GM12878 (cell line): ENCODE measurements at regions not wholly inside any gene's neighbourhood (a gene's known extent, or its start where the extent isn't known, plus 50 kb on each side); places are given as distances from the start of the nearest gene placed in this dataset.

Experiments used
- ATAC-seq: fragments of 200-7000 bp; cut with Tn5 transposase; 3 replicates; pipeline ENCODE4 v1.9.1; 2020; ENCODE audit warnings: mild to moderate bottlenecking, moderate library complexity
- BruUV-seq: library from RNA; stranded (reverse); fragments of 400-500 nt; replicated peaks from 2 replicates; lab custom pipeline; 2021; lab: Mats Ljungman, UMichigan
- CTCF ChIA-PET: fragments of 300-600 bp; sonication (Branson Sonifier 250); formaldehyde crosslinking; extraction: SDS; loops from one replicate; lab custom pipeline; 2021; ENCODE audit warnings: inconsistent platforms; lab: Yijun Ruan, JAX
- POLR2A ChIA-PET: fragments of 350-600 bp; formaldehyde crosslinking; extraction: SDS; loops from one replicate; lab custom pipeline; 2021; ENCODE audit warnings: inconsistent platforms; lab: Charles Lee
- RAD21 ChIA-PET: fragments of 300-600 bp; sonication (Branson Sonifier 250); formaldehyde crosslinking; loops from one replicate; lab custom pipeline; 2023; ENCODE audit warnings: antibody characterized with exemption; ENCODE audit not compliant: unreplicated experiment; lab: Charles Lee
- SMC1A ChIA-PET: fragments of 300-600 bp; sonication (Branson Sonifier 250); formaldehyde crosslinking; loops from one replicate; lab custom pipeline; 2023; ENCODE audit not compliant: unreplicated experiment, uncharacterized antibody; lab: Charles Lee
- DNase-seq: peaks from one replicate; pipeline ENCODE4 v3.0.0-alpha.2; 2011; ENCODE audit warnings: low read depth, low spot score
- FAIRE-seq: peaks from 3 replicates; lab custom pipeline; 2011; peaks lifted over from hg19 to GRCh38; lab: Jason Lieb, UNC
- H2AFZ ChIP-seq: 2 replicates; pipeline ENCODE4 v1.6.0; 2011; ENCODE audit warnings: low read depth, low read length, control low read depth; ENCODE audit not compliant: control insufficient read depth
- H3K27ac ChIP-seq: 2 replicates; pipeline ENCODE4 v1.5.1; 2011; ENCODE audit warnings: control low read depth; ENCODE audit not compliant: control insufficient read depth, insufficient read depth
- H3K27me3 ChIP-seq, 2 experiments: replicated peaks in 1 of 2; 2 replicates each; pipeline versions ENCODE4 v1.6.0 to v1.6.1; 2011; ENCODE audit warnings: low read length in 1 of 2; ENCODE audit not compliant: control insufficient read depth in 2 of 2, insufficient read depth in 2 of 2
- H3K36me3 ChIP-seq, 2 experiments: 2 replicates each; pipeline ENCODE4 v1.5.1; 2011; ENCODE audit warnings: low read length in 1 of 2; ENCODE audit not compliant: control insufficient read depth in 2 of 2, insufficient read depth in 2 of 2
- H3K4me1 ChIP-seq: 2 replicates; pipeline ENCODE4 v1.6.1; 2011; ENCODE audit warnings: mild to moderate bottlenecking, low read length, moderate library complexity, mixed read lengths; ENCODE audit not compliant: control insufficient read depth, insufficient read depth
- H3K4me2 ChIP-seq: 2 replicates; pipeline ENCODE4 v1.6.0; 2011; ENCODE audit warnings: control low read depth; ENCODE audit not compliant: control insufficient read depth, insufficient read depth
- H3K4me3 ChIP-seq: fragments of 200-600 bp; sonication (generic); 2 replicates; pipeline ENCODE4 v1.5.1; 2016
- H3K79me2 ChIP-seq: 2 replicates; pipeline ENCODE4 v1.6.0; 2011; ENCODE audit warnings: low read length; ENCODE audit not compliant: control insufficient read depth, insufficient read depth
- H3K9ac ChIP-seq: 2 replicates; pipeline ENCODE4 v1.8.0; 2011; ENCODE audit warnings: low read length, control low read depth, mixed read lengths; ENCODE audit not compliant: control insufficient read depth, insufficient read depth
- H3K9me3 ChIP-seq: replicated peaks from 3 replicates; pipeline ENCODE4 v1.5.1; 2011; ENCODE audit warnings: mild to moderate bottlenecking, low read length; ENCODE audit not compliant: control insufficient read depth, insufficient read depth
- H4K20me1 ChIP-seq: 2 replicates; pipeline ENCODE4 v1.6.0; 2011; ENCODE audit not compliant: control insufficient read depth, insufficient read depth
- BCL11A ChIP-seq: IDR thresholded peaks from 2 replicates; pipeline ENCODE4 v1.6.1; 2011; ENCODE audit warnings: low read depth, low read length
- CEBPB ChIP-seq, 2 experiments: fragments of 150-350 bp in 1 of 2; IDR thresholded peaks; 2 replicates each; pipeline ENCODE4 v1.6.1; 2012 to 2014; ENCODE audit warnings: low read depth in 2 of 2, low read length in 2 of 2, borderline replicate concordance in 1 of 2, inconsistent platforms in 1 of 2
- CHD1 ChIP-seq: IDR thresholded peaks from 2 replicates; pipeline ENCODE4 v1.6.1; 2012; ENCODE audit warnings: low read depth, low read length, improper control_type of control experiment
- GABPA ChIP-seq: IDR thresholded peaks from 2 replicates; pipeline ENCODE4 v1.6.1; 2014; ENCODE audit warnings: antibody characterized with exemption, low read depth, mild to moderate bottlenecking, inconsistent platforms
- IRF4 ChIP-seq: IDR thresholded peaks from 2 replicates; pipeline ENCODE4 v1.6.1; 2011; ENCODE audit warnings: low read depth, low read length
- NFYB ChIP-seq: IDR thresholded peaks from 2 replicates; pipeline ENCODE4 v1.6.1; 2011; ENCODE audit warnings: low read depth, mild to moderate bottlenecking, low read length, improper control_type of control experiment, moderate library complexity; ENCODE audit not compliant: insufficient read depth
- RFX5 ChIP-seq: IDR thresholded peaks from 2 replicates; pipeline ENCODE4 v1.6.1; 2011; ENCODE audit warnings: low read depth, low read length, improper control_type of control experiment
- SIN3A ChIP-seq: IDR thresholded peaks from 2 replicates; pipeline ENCODE4 v1.6.1; 2012; ENCODE audit warnings: low read depth, low read length, improper control_type of control experiment
- SIX5 ChIP-seq: IDR thresholded peaks from 2 replicates; pipeline ENCODE4 v1.6.1; 2011; ENCODE audit warnings: mild to moderate bottlenecking, low read depth, low read length, moderate library complexity; ENCODE audit not compliant: severe bottlenecking
- SMAD1 ChIP-seq: fragments of 450-650 bp; IDR thresholded peaks from 2 replicates; pipeline ENCODE4 v1.6.1; 2018; ENCODE audit warnings: mild to moderate bottlenecking, low read depth; ENCODE audit not compliant: partially characterized antibody
- SMAD5 ChIP-seq: IDR thresholded peaks from 2 replicates; pipeline ENCODE4 v1.6.1; 2016; ENCODE audit warnings: antibody characterized with exemption, low read depth
- SUPT20H ChIP-seq: IDR thresholded peaks from 2 replicates; pipeline ENCODE4 v1.6.1; 2011; ENCODE audit warnings: low read depth, mild to moderate bottlenecking, low read length, moderate library complexity, borderline replicate concordance; ENCODE audit not compliant: control insufficient read depth
- TCF7 ChIP-seq: IDR thresholded peaks from 2 replicates; pipeline ENCODE4 v1.6.1; 2014; ENCODE audit warnings: antibody characterized with exemption, borderline replicate concordance
- ZNF24 ChIP-seq: fragments of 450-650 bp; IDR thresholded peaks from 2 replicates; pipeline ENCODE4 v1.6.1; 2017; ENCODE audit warnings: antibody characterized with exemption, mild to moderate bottlenecking
- WGBS: methylation state at CpG from one replicate; pipeline ENCODE4 v1.1.6; 2016; ENCODE audit warnings: low lambda C conversion rate; ENCODE audit not compliant: insufficient replicate concordance, insufficient coverage; ENCODE audit errors: missing lambda C conversion rate; 5-methylcytosine and 5-hydroxymethylcytosine counted together
- in situ Hi-C: fragments of 300-500 bp; cut with MboI; formaldehyde crosslinking; loops from 9 replicates; pipeline ENCODE4 v1.14.3; 2018; ENCODE audit warnings: mixed read lengths
- intact Hi-C: fragments of 100-400 bp; cut with micrococcal nuclease; formaldehyde crosslinking; loops from one replicate; pipeline ENCODE4 v1.14.2; 2022; ENCODE audit not compliant: unreplicated experiment
- TF ChIP-seq, protein P1 (sequence below): IDR thresholded peaks from 2 replicates; pipeline ENCODE4 v1.6.1; 2012; ENCODE audit warnings: low read depth, low read length, improper control_type of control experiment
- TF ChIP-seq, protein P2 (sequence below), 3 experiments: IDR thresholded peaks in 2 of 3; conservative IDR thresholded peaks in 1 of 3; 2 replicates each; pipeline ENCODE4 v1.5.1; 2011; ENCODE audit warnings: low read depth in 3 of 3, low read length in 3 of 3, mild to moderate bottlenecking in 3 of 3, control low read depth in 2 of 3, moderate library complexity in 2 of 3, inconsistent platforms in 1 of 3, mixed read lengths in 1 of 3; ENCODE audit not compliant: control insufficient read depth in 2 of 3, insufficient read depth in 1 of 3; ENCODE audit errors: extremely low read depth in 1 of 3

DNA sequence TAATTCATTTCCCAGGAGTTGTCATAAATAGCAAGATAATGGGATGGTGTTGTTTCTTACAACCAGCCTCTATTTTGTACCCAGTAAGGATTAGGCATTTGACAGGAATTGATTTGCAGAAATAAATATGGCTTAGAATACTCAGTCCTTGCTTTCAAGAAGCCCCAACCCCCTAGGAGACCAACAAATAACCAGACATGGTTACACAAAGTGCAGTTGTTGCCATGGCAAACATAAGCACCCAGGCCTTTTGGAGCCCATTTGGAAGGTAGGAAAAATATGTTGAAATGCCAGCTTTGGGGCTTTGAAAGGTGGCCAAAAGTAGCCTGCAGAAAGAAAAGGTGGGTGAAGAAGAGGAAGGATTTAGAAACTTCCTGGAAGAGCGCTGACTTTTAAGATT is 397.5 kb downstream of the CDC14C start:
- no peaks in the 10 kb centered on the region for H3K9me3 ChIP-seq
- RAD21 ChIA-PET: no interaction called here
- intact Hi-C loops: loop anchor here (5.0 kb wide), 1 partner anchor 320 kb away; no protein-coding TSS in a partner anchor
- H3K4me3 ChIP-seq: no peak overlapping the region
- H3K4me2 ChIP-seq: no peak overlapping the region
- H2AFZ ChIP-seq: no peak overlapping the region
- FAIRE-seq: no peak
- SMC1A ChIA-PET: interaction anchor here (0.6 kb wide), 1 partner anchor 501 kb away, joined by 3 read pairs; no protein-coding TSS in a partner anchor
- H3K9ac ChIP-seq: no peak overlapping the region
- no peak for ATAC-seq
- no peak for DNase-seq
- TF ChIP-seq SMAD5: no peak
- TF ChIP-seq RFX5: no peak
- TF ChIP-seq IRF4: no peak
- TF ChIP-seq, all 136 proteins: peak for 0
- H3K27me3 ChIP-seq: no peaks in the 10 kb centered on the region
- no peak overlapping the region for H3K27ac ChIP-seq
- CTCF ChIA-PET: interaction anchor here (1.0 kb wide), 1 partner anchor 13 kb away, joined by 3 read pairs; no protein-coding TSS in a partner anchor
- BruUV-seq: no TSS peak
- POLR2A ChIA-PET: no interaction called here
- no peaks in the 10 kb centered on the region for H4K20me1 ChIP-seq
- WGBS: 86% methylated on average over 1 of the region's 1 CpG
- H3K4me1 ChIP-seq: peaks cover 4% of the 10 kb centered on the region
- H3K79me2 ChIP-seq: no peaks in the 10 kb centered on the region
- H3K36me3 ChIP-seq: no peaks in the 10 kb centered on the region
- in situ Hi-C loops: no loop called here

DNA sequence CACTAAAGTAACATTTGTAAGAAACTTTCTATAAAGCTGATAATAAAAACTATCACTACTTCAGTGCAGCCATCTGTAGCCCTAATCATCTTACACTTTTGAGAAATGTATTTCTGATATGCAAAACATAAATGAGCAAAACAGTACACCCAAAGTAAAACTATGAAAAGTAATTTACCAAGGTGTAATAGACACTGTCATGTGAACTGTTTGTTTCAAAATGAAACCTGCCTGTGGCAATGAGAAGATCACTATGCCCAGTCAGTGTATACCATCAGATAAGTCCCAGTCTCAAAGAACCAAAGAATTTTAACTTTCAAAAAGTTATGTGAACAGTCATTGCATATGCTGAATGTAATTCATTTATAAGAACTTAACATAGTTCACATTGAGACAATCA is 398.1 kb downstream of the CDC14C start:
- H3K9ac ChIP-seq: no peak overlapping the region
- DNase-seq (no peak), FAIRE-seq (no peak), ATAC-seq (peak; percentile 50)
- CTCF ChIA-PET: interaction anchor here (0.6 to 1.0 kb wide), 2 partner anchors 13 to 217 kb away, joined by 3 read pairs; no protein-coding TSS in a partner anchor
- H3K79me2 ChIP-seq: no peaks in the 10 kb centered on the region
- H3K4me2 ChIP-seq: no peak overlapping the region
- H3K4me1 ChIP-seq: peaks cover 4% of the 10 kb centered on the region
- H4K20me1 ChIP-seq: no peaks in the 10 kb centered on the region
- H3K9me3 ChIP-seq: no peaks in the 10 kb centered on the region
- no peaks in the 10 kb centered on the region for H3K36me3 ChIP-seq
- POLR2A ChIA-PET: no interaction called here
- intact Hi-C loops (loop anchor here (5.0 kb wide), 1 partner anchor 320 kb away; no protein-coding TSS in a partner anchor), in situ Hi-C loops (no loop called here)
- H3K27ac ChIP-seq: no peak overlapping the region
- BruUV-seq: no TSS peak
- RAD21 ChIA-PET: no interaction called here
- H3K27me3 ChIP-seq: no peaks in the 10 kb centered on the region
- H3K4me3 ChIP-seq: no peak overlapping the region
- no peak overlapping the region for H2AFZ ChIP-seq
- SMC1A ChIA-PET: no interaction called here
- TF ChIP-seq BCL11A: no peak
- no peak for TF ChIP-seq SMAD1
- no peak for TF ChIP-seq CEBPB (IDR thresholded peaks at IDR 0.05; ENCODE audit: borderline replicate concordance in 1 of 2, low read depth in 2 of 2, low read length in 2 of 2)
- TF ChIP-seq GABPA: no peak
- no peak for TF ChIP-seq SIN3A
- no peak for TF ChIP-seq ZNF24
- no peak for TF ChIP-seq SIX5
- no peak for TF ChIP-seq TCF7
- TF ChIP-seq, protein P1, sequence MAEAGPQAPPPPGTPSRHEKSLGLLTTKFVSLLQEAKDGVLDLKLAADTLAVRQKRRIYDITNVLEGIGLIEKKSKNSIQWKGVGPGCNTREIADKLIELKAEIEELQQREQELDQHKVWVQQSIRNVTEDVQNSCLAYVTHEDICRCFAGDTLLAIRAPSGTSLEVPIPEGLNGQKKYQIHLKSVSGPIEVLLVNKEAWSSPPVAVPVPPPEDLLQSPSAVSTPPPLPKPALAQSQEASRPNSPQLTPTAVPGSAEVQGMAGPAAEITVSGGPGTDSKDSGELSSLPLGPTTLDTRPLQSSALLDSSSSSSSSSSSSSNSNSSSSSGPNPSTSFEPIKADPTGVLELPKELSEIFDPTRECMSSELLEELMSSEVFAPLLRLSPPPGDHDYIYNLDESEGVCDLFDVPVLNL: no peak
- TF ChIP-seq, protein P2, sequence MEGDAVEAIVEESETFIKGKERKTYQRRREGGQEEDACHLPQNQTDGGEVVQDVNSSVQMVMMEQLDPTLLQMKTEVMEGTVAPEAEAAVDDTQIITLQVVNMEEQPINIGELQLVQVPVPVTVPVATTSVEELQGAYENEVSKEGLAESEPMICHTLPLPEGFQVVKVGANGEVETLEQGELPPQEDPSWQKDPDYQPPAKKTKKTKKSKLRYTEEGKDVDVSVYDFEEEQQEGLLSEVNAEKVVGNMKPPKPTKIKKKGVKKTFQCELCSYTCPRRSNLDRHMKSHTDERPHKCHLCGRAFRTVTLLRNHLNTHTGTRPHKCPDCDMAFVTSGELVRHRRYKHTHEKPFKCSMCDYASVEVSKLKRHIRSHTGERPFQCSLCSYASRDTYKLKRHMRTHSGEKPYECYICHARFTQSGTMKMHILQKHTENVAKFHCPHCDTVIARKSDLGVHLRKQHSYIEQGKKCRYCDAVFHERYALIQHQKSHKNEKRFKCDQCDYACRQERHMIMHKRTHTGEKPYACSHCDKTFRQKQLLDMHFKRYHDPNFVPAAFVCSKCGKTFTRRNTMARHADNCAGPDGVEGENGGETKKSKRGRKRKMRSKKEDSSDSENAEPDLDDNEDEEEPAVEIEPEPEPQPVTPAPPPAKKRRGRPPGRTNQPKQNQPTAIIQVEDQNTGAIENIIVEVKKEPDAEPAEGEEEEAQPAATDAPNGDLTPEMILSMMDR (IDR thresholded peaks at IDR 0.05 in 2 of 3, conservative IDR thresholded peaks at IDR 0.05 in 1 of 3; ENCODE audit: control insufficient read depth in 2 of 3, extremely low read depth in 1 of 3, insufficient read depth in 1 of 3, low read depth in 3 of 3, low read length in 3 of 3): no peak
- no peak for TF ChIP-seq CHD1
- TF ChIP-seq NFYB: no peak
- no peak for TF ChIP-seq SUPT20H
